DND-41 (cell line): ENCODE measurements at regions not wholly inside any gene's neighbourhood (a gene's known extent, or its start where the extent isn't known, plus 50 kb on each side); places are given as distances from the start of the nearest gene placed in this dataset.

ENCODE experiments used
- CTCF ChIP-seq: IDR thresholded peaks from 2 replicates; pipeline ENCODE4 v1.5.1; 2012; ENCODE audit warnings: borderline replicate concordance, low read length, moderate library complexity, mild to moderate bottlenecking; ENCODE audit not compliant: poor library complexity, severe bottlenecking; ENCODE audit errors: extremely low read depth
- EZH2 ChIP-seq: IDR thresholded peaks from 3 replicates; pipeline ENCODE4 v1.6.1; 2012; ENCODE audit warnings: borderline replicate concordance, low read depth, mild to moderate bottlenecking, moderate library complexity, low read length, inconsistent platforms; ENCODE audit not compliant: severe bottlenecking

- TF ChIP-seq CTCF (no peak), EZH2 (no peak)
These were observed 158.2 kb upstream of the TSC22D2 start for GRCh38 chr3:150249779-150250470.
